ENCODE measurements at regions not wholly inside any gene's neighbourhood (a gene's known extent, or its start where the extent isn't known, plus 50 kb on each side); places are given as distances from the start of the nearest gene placed in this dataset.

DNA sequence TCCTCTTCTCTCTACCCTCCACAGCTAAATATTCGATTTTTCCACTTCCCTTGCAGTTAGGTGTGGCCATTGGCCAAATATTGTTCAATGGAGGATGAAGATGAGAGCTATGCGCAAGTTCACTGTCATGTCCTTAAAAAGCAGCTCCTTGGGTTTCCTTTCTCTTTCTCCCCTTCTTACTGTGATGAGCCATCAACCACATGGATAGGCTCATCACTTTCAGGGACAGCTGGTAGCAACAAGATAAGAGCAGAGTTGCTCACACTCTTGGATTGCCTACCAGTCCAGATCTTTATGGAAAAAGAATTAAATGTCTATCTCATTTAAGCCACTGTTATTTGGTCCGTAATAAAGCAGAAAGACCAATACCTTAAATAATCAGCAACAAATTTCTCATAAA is 377.0 kb downstream of the DDX10 start:
- Histone ChIP-seq H3K4me3 (IDR thresholded peaks at IDR 0.05; ENCODE audit: insufficient read depth, low read depth, low read length) (no peak overlapping the region), H4K20me1 (ENCODE audit: insufficient read depth) (no peaks in the 10 kb centered on the region), H3K4me1 (ENCODE audit: low read depth, poor library complexity, severe bottlenecking) (peaks cover 8% of the 10 kb centered on the region), H3K27ac (no peak overlapping the region), H3K36me3 (ENCODE audit: insufficient read depth) (no peaks in the 10 kb centered on the region), H3K79me2 (ENCODE audit: insufficient read depth, low read depth) (no peaks in the 10 kb centered on the region), H3K27me3 (ENCODE audit: insufficient read depth, low read depth) (no peaks in the 10 kb centered on the region), H2AFZ (ENCODE audit: low read depth) (no peak overlapping the region), H3K4me2 (no peak overlapping the region), H3K9ac (no peak overlapping the region)
- no peak for TF ChIP-seq CTCF (conservative IDR thresholded peaks at IDR 0.05; ENCODE audit: low read depth, low read length)

GRCh38 chr11:109043315-109043714 is 378.4 kb downstream of the DDX10 start:
- Histone ChIP-seq H3K36me3 (ENCODE audit: insufficient read depth) (no peaks in the 10 kb centered on the region), H3K79me2 (ENCODE audit: insufficient read depth, low read depth) (no peaks in the 10 kb centered on the region), H4K20me1 (ENCODE audit: insufficient read depth) (no peaks in the 10 kb centered on the region), H2AFZ (ENCODE audit: low read depth) (no peak overlapping the region), H3K4me2 (no peak overlapping the region), H3K4me1 (ENCODE audit: low read depth, poor library complexity, severe bottlenecking) (peaks cover 8% of the 10 kb centered on the region), H3K27me3 (ENCODE audit: insufficient read depth, low read depth) (no peaks in the 10 kb centered on the region), H3K4me3 (IDR thresholded peaks at IDR 0.05; ENCODE audit: insufficient read depth, low read depth, low read length) (no peak overlapping the region), H3K27ac (no peak overlapping the region), H3K9ac (no peak overlapping the region)
- TF ChIP-seq CTCF (conservative IDR thresholded peaks at IDR 0.05; ENCODE audit: low read depth, low read length), result no peak

- H3K36me3 ChIP-seq (ENCODE audit: insufficient read depth), result no peaks in the 10 kb centered on the region
- H3K4me1 ChIP-seq (ENCODE audit: low read depth, poor library complexity, severe bottlenecking), result peaks cover 8% of the 10 kb centered on the region
- H2AFZ ChIP-seq (ENCODE audit: low read depth), result no peak overlapping the region
- H3K79me2 ChIP-seq (ENCODE audit: insufficient read depth, low read depth), result no peaks in the 10 kb centered on the region
- H3K4me2 ChIP-seq, result no peak overlapping the region
- no peaks in the 10 kb centered on the region for H3K27me3 ChIP-seq (ENCODE audit: insufficient read depth, low read depth)
- H3K9ac ChIP-seq, result no peak overlapping the region
- no peaks in the 10 kb centered on the region for H4K20me1 ChIP-seq (ENCODE audit: insufficient read depth)
- TF ChIP-seq CTCF (conservative IDR thresholded peaks at IDR 0.05; ENCODE audit: low read depth, low read length), result no peak
- H3K4me3 ChIP-seq (IDR thresholded peaks at IDR 0.05; ENCODE audit: insufficient read depth, low read depth, low read length), result no peak overlapping the region
- H3K27ac ChIP-seq, result no peak overlapping the region
Measured at GRCh38 chr11:109046284-109046992, 375.6 kb upstream of the C11orf87 start.

- no peak overlapping the region for H3K4me2 ChIP-seq
- H3K27me3 ChIP-seq (ENCODE audit: insufficient read depth, low read depth), result no peaks in the 10 kb centered on the region
- peaks cover 7% of the 10 kb centered on the region for H3K4me1 ChIP-seq (ENCODE audit: low read depth, poor library complexity, severe bottlenecking)
- no peak overlapping the region for H3K27ac ChIP-seq
- TF ChIP-seq CTCF (conservative IDR thresholded peaks at IDR 0.05; ENCODE audit: low read depth, low read length), result no peak
- no peak overlapping the region for H2AFZ ChIP-seq (ENCODE audit: low read depth)
- no peaks in the 10 kb centered on the region for H4K20me1 ChIP-seq (ENCODE audit: insufficient read depth)
- no peaks in the 10 kb centered on the region for H3K36me3 ChIP-seq (ENCODE audit: insufficient read depth)
- H3K79me2 ChIP-seq (ENCODE audit: insufficient read depth, low read depth), result no peaks in the 10 kb centered on the region
- no peak overlapping the region for H3K4me3 ChIP-seq (IDR thresholded peaks at IDR 0.05; ENCODE audit: insufficient read depth, low read depth, low read length)
- no peak overlapping the region for H3K9ac ChIP-seq
Measured at GRCh38 chr11:109048098-109048497, 373.9 kb upstream of the C11orf87 start.
